ENCODE measurements at regions not wholly inside any gene's neighbourhood (a gene's known extent, or its start where the extent isn't known, plus 50 kb on each side); places are given as distances from the start of the nearest gene placed in this dataset.

DNA sequence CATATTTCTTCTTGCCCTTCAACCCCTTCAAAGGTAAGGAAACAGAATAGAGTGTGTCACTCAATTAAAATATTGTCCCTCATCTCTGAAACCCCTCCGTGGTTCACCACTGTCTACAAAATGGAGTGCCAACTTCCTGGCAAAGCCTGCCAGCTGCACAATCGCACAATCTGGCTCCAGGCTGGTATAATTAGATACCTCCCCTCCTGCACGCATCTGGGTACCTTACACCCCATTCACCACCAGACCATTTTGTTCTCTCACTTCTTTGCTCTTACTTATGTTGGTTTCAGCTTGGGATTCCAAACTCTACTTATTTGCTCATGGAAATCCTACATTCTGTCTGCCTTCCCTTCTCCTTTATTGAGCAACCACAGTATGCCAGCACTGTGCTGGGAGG is 314.9 kb downstream of the NUAK1 start:
- TF ChIP-seq, protein P1, sequence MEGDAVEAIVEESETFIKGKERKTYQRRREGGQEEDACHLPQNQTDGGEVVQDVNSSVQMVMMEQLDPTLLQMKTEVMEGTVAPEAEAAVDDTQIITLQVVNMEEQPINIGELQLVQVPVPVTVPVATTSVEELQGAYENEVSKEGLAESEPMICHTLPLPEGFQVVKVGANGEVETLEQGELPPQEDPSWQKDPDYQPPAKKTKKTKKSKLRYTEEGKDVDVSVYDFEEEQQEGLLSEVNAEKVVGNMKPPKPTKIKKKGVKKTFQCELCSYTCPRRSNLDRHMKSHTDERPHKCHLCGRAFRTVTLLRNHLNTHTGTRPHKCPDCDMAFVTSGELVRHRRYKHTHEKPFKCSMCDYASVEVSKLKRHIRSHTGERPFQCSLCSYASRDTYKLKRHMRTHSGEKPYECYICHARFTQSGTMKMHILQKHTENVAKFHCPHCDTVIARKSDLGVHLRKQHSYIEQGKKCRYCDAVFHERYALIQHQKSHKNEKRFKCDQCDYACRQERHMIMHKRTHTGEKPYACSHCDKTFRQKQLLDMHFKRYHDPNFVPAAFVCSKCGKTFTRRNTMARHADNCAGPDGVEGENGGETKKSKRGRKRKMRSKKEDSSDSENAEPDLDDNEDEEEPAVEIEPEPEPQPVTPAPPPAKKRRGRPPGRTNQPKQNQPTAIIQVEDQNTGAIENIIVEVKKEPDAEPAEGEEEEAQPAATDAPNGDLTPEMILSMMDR (IDR thresholded peaks at IDR 0.05; ENCODE audit: borderline replicate concordance, insufficient read depth, low read depth, low read length): no peak
- H3K4me3 ChIP-seq (ENCODE audit: low read depth, low read length): no peak overlapping the region

DNA sequence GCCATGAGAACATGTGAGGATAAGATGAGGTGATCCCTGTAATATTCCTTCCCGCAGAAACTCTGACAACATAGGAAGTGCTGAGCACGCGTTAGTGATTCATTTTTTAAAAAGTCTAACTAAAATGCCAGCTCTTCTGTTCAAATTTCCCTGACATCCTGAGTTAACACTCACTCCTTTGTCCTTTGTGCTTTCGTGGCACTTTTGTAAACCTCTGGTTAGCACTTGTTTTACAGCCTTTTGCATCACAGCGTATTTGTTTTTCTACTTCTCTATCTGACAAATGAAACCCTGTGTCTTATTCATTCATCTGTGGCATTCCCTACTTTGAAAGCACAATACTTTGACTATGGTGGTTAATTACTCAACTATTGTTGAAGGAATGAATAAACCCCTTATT is 313.6 kb downstream of the NUAK1 start:
- no peak overlapping the region for H3K4me3 ChIP-seq (ENCODE audit: low read depth, low read length)
- TF ChIP-seq, protein P1 (IDR thresholded peaks at IDR 0.05; ENCODE audit: borderline replicate concordance, insufficient read depth, low read depth, low read length): no peak

DNA sequence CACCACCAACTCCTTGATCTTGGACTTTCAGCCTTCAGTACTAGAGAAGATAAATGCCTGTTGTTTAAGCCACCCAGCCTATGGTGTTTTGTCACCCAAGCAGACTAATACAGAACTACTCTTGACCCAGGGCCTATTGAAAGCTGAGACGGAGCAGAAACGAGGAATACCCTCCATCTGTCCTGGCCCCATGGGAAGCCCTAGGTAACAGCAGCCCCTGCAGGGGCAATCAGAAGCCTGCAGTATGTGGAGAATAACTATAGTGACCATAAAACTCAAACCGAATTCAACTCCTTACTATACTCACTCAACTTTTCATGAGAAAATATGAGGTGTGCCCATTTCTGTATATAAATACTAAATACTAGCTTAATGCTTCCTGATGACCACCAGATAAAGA is 307.4 kb downstream of the NUAK1 start:
- TF ChIP-seq, protein P1 (IDR thresholded peaks at IDR 0.05; ENCODE audit: borderline replicate concordance, insufficient read depth, low read depth, low read length): no peak
- no peak overlapping the region for H3K4me3 ChIP-seq (ENCODE audit: low read depth, low read length)

DNA sequence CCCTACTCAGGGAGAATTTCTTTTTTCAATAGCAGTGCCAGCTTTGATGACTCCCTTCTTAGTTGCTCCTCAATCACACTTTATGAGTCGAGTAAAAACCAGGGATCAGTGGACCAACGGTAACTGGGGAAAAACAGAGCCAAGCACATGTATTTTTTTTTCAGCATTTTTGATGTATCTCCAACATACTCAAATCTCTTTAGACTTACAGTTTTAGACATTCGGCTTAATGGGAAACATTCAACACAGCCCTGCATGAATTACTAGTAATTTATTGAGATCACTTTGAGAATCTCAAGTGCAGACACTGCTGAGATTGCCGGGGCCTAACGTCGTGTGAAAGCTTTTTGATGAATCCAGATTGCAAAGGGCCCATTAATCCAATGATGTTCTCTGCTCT is 306.7 kb downstream of the NUAK1 start:
- TF ChIP-seq, protein P1 (IDR thresholded peaks at IDR 0.05; ENCODE audit: borderline replicate concordance, insufficient read depth, low read depth, low read length): no peak
- H3K4me3 ChIP-seq (ENCODE audit: low read depth, low read length): no peak overlapping the region

DNA sequence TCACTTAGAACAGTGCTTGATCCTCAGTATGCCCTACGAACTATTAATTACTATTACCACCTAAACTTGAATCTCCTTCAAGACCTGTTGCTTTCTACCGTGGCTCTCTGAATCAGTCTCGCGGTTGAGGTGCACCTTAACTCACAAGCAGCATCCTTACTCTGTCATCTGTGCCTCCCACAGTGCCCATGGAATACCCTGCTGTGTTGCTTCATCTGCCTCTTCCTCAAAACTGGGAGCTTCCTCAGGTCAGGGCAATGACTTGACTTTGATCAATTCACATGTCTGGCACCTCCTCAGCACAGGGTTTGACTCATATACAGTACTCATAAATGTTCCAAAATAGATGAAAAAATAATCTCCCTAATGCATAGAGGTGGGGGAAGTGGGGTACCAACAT is 305.9 kb downstream of the NUAK1 start:
- TF ChIP-seq, protein P1 (IDR thresholded peaks at IDR 0.05; ENCODE audit: borderline replicate concordance, insufficient read depth, low read depth, low read length): no peak
- no peak overlapping the region for H3K4me3 ChIP-seq (ENCODE audit: low read depth, low read length)

DNA sequence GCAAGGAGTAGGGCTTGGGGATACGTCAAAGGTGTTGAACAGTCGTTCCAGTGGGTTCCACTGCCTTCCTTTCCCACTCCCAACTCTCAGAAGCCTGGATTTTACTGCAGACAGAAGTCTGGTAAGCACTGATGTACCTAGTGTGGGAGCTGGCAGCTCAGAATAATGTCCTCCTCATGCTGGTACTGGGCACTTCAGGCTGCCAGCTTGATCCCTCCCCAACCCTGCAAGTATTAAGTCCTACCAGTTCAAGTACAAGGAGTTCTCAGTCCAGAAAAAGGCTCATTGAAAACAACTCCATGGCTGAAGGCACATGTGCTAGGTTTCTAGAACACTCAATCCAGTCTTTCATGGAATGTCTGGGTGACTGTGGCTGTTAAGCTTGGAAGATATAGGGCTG is 304.3 kb downstream of the NUAK1 start:
- H3K4me3 ChIP-seq (ENCODE audit: low read depth, low read length): no peak overlapping the region
- TF ChIP-seq, protein P1 (IDR thresholded peaks at IDR 0.05; ENCODE audit: borderline replicate concordance, insufficient read depth, low read depth, low read length): no peak

DNA sequence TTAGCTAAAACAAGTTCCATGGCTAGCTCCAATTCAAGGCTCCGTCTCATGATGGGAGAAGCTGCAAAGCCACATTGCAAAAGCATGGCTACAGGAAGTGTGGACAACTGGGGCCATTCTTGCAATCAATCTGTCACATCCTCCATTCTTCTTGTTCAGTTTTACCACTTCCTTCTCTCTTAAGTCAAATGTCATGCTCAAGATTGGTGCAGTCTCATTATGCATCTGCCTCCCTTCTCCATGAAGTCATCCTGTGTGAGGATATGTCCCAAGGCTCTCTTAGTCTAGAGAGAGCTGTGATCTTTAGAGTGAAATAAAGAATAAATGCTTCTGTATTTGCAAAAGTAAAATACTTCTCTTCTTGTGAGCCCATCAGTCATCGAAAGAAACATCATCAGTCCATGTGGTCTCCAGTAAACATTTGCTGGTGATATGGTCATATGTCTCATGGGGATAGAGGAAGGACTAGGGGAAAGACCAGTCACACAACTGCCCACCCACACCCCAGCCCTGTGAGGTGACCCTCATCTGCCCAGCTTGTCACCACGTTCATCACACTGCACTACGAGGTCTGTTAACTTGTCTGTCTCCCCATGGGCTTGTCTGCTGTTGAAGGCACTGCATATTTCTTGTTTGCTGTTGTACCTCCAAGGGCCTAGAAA is 303.0 kb downstream of the NUAK1 start:
- TF ChIP-seq, protein P1 (IDR thresholded peaks at IDR 0.05; ENCODE audit: borderline replicate concordance, insufficient read depth, low read depth, low read length): no peak
- no peak overlapping the region for H3K4me3 ChIP-seq (ENCODE audit: low read depth, low read length)
